GM12873 (cell line): ENCODE measurements at regions not wholly inside any gene's neighbourhood (a gene's known extent, or its start where the extent isn't known, plus 50 kb on each side); places are given as distances from the start of the nearest gene placed in this dataset.

Experiments used
- CTCF ChIP-seq: IDR thresholded peaks from 2 replicates; pipeline ENCODE4 v1.5.1; 2012; ENCODE audit warnings: low read depth, mild to moderate bottlenecking, moderate library complexity, low read length, control low read depth; ENCODE audit not compliant: insufficient read depth; ENCODE audit errors: missing control alignments

GRCh38 chr15:98025237-98025636, 64.7 kb downstream of the ARRDC4 start:
- no peak for TF ChIP-seq CTCF

GRCh38 chr15:98034731-98035130, 74.2 kb downstream of the ARRDC4 start:
- TF ChIP-seq CTCF: no peak

- TF ChIP-seq CTCF: no peak
Observed at GRCh38 chr15:98035134-98035533, 74.6 kb downstream of the ARRDC4 start.

GRCh38 chr15:98035577-98036010, 75.1 kb downstream of the ARRDC4 start:
- TF ChIP-seq CTCF: no peak

- TF ChIP-seq CTCF: no peak
Observed at GRCh38 chr15:98039596-98039995, 79.1 kb downstream of the ARRDC4 start.

GRCh38 chr15:98040146-98040545, 79.6 kb downstream of the ARRDC4 start:
- TF ChIP-seq CTCF: no peak

- TF ChIP-seq CTCF: no peak
Observed at GRCh38 chr15:98043160-98044014, 82.9 kb downstream of the ARRDC4 start.
